ENCODE measurements at regions not wholly inside any gene's neighbourhood (a gene's known extent, or its start where the extent isn't known, plus 50 kb on each side); places are given as distances from the start of the nearest gene placed in this dataset.

DNA sequence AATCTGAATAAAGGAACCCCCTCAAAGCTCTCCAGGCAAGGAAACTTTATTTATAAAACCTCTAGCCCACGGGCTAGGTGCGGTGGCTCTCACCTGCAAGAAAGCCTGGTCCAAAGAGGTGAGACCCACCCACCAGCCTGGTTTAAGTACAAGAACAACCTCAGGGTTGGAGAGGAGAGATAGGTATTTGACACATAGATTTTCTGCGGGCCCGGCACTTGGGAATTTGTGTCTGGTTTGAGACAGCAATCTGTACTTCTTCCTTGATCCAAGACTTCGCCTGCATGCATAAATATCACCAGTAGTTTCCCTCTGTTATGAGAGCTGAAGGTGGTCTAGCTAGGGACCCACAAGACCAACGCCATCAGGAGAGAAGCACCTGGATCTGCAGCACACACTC is 73.2 kb upstream of the CAPRIN1 start:
- TF ChIP-seq CTCF (conservative IDR thresholded peaks at IDR 0.05; ENCODE audit: low read depth, low read length) (no peak), EZH2 (IDR thresholded peaks at IDR 0.05; ENCODE audit: borderline replicate concordance, low read depth, low read length, poor library complexity, severe bottlenecking) (no peak)
